AML-193 (cell line): ENCODE measurements at regions not wholly inside any gene's neighbourhood (a gene's known extent, or its start where the extent isn't known, plus 50 kb on each side); places are given as distances from the start of the nearest gene placed in this dataset.
A peak's percentile ranks its signal among the peaks of the same experiment; 100 is the strongest.

Experiments used
- DNase-seq, 2 experiments: peaks; one replicate each; lab custom pipeline; 2025; lab: John Stamatoyannopoulos, UW

DNA sequence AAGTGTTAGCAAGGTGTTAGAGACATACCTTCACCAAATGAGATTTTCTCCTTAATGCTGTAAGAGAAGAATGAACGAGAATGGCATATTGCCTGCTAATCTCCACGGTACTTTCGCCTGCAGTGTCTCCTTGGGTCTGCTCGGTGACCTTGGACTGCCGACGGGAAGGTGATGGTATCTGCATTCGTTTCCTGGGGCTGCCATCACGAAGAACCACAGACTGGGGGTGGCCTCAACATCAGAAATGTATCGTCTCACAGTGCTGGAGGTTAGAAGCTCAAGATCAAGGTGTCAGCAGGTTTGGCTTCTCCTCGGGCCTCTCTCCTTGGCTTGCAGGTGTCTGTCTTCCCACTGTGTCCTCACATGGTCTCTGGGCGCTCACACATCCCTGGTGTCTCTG is 86.3 kb upstream of the TNRC6C start:
- DNase-seq: no peak

DNA sequence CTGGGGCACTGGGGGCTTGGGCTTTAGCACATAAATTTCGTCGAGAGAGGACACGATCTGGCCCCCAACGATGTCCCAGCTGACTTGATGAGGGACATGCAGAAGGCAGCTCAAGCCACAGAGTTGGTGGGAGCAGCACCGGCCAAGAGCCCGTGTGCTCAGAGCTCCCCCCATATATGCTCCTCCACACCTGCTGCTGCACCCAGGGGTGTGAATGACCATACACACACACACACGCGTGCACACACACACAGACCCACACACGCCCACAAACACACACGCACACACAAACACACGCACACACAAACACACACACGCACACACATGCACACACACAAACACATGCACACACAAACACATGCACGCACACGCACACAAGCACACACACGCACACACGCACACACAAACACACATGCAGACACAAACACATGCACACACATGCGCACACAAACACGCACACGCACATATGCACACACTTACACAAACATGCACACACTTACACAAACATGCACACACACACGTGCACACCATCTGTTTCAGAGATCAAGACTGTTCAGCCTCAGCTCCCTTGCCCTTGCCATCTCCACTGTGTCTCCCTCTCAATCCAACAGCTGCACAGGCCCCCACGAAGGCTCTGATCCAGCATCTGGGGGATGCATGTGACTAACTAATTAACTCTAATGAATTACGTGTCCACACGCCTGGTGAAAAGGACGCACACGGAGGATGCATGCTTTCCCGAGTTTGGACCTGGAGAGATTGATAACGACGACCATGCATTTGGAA is 85.6 kb upstream of the TNRC6C start:
- DNase-seq: no peak

DNA sequence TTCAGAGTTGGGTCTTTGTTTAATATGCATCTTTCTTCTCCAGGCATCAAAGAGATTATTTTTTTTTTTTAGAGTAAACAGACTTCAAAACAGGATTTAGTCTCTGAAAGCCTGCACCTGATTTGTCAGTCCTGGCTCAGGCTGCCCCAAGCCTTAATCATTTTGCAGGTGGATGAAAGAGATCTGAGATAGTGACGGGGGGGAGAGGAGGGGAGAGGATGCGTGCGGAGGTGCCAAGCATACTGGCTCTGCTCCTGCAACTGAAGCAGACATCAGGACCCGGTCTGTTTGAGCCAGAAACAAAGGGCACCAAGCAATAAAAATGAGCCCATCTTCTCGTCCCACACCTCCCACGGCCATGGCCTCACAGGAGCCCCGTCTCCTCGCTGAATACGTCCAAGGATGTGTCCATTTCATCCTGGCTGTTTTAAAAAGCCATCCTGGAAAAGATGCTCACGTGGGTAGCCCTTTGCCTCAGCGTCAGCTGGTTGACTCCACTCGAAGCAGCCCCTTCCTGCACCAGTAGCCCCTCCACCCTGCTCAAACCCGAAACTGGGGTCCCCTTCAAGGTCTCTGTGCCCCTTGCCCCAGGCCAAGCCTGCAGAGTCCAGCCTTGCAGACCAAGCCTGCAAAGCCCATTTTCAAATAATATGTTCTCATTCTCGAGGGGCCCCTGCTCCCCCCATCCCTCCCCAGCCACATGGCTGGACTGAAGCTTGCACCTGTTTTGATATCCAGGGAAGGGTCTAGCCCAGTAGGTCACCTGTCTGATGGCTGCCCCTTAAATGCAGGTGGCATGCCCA is 84.8 kb upstream of the TNRC6C start:
- DNase-seq: no peak

DNA sequence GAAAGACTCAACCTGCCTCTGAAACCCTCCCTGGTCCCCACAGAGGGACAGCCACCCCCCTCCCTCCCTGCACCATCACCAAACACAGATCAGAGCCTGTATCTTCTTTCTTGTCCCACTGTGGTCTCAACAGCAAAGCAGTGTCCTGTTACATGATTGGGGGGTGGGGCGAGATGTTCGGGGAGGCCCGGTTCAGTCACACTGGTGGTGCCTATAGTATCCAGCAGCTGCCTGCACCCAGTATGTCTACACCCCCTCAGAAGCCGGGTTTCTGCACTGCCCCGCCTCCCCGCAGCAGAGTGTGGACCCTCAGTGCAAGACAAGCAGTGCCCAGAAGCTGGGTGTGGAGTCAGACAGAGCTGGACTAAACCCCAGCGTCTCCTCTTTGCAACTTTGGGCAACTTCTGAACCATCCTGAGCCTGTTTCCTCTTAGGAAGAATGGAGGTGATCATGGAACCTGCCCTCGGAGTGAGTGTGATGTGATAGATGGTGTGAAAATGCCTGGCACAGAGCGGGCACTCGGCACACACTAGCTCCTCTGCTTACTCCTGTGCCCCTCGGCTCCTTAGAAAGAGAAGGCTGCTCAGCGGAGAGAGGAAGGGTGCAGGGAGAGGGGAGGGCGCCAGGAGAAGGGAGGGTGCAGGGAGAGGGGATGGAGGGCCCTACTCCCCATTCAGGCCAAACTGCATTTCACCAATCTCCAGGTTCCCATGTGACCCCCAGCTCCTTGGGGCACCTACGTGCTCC is 84.0 kb upstream of the TNRC6C start:
- DNase-seq: no peak

- DNase-seq: no peak
Observed at GRCh38 chr17:77875051-77875780, 83.3 kb upstream of the TNRC6C start.

- no peak for DNase-seq
Observed at GRCh38 chr17:77875881-77876509, 82.5 kb upstream of the TNRC6C start.

- DNase-seq: peak; percentile 55 to 74
Observed at GRCh38 chr17:77877036-77877435, 81.5 kb upstream of the TNRC6C start.

GRCh38 chr17:77877646-77878355 is 80.7 kb upstream of the TNRC6C start:
- no peak for DNase-seq

GRCh38 chr17:77879226-77879895 is 79.1 kb upstream of the TNRC6C start:
- DNase-seq: no peak

GRCh38 chr17:77879896-77880280 is 78.6 kb upstream of the TNRC6C start:
- no peak for DNase-seq

- no peak for DNase-seq
Observed at GRCh38 chr17:77880711-77881450, 77.6 kb upstream of the TNRC6C start.

DNA sequence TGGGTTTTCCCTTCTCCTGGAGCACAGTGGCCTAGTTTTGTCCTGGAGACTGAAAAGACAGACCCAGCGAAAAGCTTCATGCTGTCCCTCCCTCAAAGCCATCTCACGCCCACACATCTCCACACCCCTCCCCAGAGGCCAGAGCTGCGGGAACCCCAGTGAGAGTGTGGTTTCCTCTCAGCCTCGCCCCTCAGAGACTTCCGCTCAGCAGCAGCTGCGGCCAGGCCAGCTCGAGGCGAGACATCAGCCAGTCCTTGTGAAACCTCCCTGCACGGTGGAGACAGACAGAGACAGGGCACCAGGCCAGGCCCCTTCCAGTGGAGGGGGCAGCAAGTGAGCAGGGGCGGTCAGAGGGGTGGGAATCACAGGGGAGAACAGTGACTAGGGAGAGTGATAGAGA is 77.0 kb upstream of the TNRC6C start:
- peak; percentile 96 to 97 for DNase-seq

DNA sequence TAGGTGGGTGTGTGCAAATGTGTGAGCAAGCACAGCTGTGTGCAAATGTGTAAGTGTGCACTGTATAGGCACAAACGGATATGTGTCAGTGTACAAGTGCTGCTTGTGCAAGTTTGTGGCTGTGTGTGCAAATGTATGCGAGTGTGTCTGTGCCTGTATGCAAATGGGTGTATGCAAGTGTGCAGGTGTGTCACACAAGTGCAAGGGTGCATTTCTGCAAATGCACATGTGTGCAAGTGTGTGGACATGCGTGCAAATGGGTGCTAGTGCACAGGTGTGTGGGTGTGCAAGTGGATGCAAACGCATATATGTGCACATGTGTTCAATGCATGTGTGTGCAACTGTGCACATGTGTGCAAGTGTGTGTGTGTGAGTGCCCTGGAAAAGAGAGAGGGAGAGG is 76.5 kb upstream of the TNRC6C start:
- no peak for DNase-seq

- peak; percentile 51 to 55 for DNase-seq
Observed at GRCh38 chr17:77882481-77883212, 75.9 kb upstream of the TNRC6C start.

DNA sequence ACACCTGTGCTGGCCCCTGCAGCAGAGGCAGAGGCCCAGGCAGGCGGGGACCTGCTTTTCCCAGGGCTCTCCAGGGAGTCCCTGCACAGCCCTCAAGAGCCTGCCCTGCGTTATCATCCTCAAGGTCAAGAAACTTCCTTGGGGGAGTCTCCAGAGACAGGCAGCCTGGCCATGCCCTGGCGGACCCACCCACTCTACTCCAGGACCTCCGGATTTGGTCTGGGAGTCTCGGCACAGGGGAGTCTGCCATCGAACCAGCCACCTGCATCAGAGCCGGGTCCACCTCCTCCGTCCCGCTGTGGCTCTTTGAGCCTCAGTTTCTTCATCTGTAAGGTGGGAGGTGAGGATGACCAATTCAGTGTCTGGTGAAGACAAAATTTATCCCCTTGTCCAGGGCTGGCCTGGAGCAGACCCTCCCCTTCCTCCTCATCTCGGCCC is 75.3 kb upstream of the TNRC6C start:
- DNase-seq: no peak

- no peak for DNase-seq
Observed at GRCh38 chr17:77884019-77884418, 74.5 kb upstream of the TNRC6C start.

- no peak for DNase-seq
Observed at GRCh38 chr17:77884967-77885641, 73.4 kb upstream of the TNRC6C start.

GRCh38 chr17:77885678-77886386 is 72.7 kb upstream of the TNRC6C start:
- DNase-seq: no peak
